ENCODE measurements at regions not wholly inside any gene's neighbourhood (a gene's known extent, or its start where the extent isn't known, plus 50 kb on each side); places are given as distances from the start of the nearest gene placed in this dataset.

GRCh38 chr13:56012644-56013043 lies 1128.1 kb upstream of the PRR20A start:
- TF ChIP-seq, protein P1, sequence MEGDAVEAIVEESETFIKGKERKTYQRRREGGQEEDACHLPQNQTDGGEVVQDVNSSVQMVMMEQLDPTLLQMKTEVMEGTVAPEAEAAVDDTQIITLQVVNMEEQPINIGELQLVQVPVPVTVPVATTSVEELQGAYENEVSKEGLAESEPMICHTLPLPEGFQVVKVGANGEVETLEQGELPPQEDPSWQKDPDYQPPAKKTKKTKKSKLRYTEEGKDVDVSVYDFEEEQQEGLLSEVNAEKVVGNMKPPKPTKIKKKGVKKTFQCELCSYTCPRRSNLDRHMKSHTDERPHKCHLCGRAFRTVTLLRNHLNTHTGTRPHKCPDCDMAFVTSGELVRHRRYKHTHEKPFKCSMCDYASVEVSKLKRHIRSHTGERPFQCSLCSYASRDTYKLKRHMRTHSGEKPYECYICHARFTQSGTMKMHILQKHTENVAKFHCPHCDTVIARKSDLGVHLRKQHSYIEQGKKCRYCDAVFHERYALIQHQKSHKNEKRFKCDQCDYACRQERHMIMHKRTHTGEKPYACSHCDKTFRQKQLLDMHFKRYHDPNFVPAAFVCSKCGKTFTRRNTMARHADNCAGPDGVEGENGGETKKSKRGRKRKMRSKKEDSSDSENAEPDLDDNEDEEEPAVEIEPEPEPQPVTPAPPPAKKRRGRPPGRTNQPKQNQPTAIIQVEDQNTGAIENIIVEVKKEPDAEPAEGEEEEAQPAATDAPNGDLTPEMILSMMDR (IDR thresholded peaks at IDR 0.05; ENCODE audit: insufficient read depth, low read depth, low read length) = no peak
- TF ChIP-seq EZH2 (IDR thresholded peaks at IDR 0.05; ENCODE audit: insufficient read depth, low read length) = no peak

Data from astrocyte (in vitro differentiated cells and primary cell).